ENCODE measurements at regions not wholly inside any gene's neighbourhood (a gene's known extent, or its start where the extent isn't known, plus 50 kb on each side); places are given as distances from the start of the nearest gene placed in this dataset.
"Not testable (repeated sequence)": the region's sequence is repeated elsewhere in the genome, so short reads cannot be mapped to it uniquely, and the experiment has no call there.

GRCh38 chr21:7743940-7744339, 2777.4 kb upstream of the TPTE start:
- not testable (repeated sequence) for DNase-seq (ENCODE audit: low read depth in 2 of 3, low spot score in 2 of 3)

DNA sequence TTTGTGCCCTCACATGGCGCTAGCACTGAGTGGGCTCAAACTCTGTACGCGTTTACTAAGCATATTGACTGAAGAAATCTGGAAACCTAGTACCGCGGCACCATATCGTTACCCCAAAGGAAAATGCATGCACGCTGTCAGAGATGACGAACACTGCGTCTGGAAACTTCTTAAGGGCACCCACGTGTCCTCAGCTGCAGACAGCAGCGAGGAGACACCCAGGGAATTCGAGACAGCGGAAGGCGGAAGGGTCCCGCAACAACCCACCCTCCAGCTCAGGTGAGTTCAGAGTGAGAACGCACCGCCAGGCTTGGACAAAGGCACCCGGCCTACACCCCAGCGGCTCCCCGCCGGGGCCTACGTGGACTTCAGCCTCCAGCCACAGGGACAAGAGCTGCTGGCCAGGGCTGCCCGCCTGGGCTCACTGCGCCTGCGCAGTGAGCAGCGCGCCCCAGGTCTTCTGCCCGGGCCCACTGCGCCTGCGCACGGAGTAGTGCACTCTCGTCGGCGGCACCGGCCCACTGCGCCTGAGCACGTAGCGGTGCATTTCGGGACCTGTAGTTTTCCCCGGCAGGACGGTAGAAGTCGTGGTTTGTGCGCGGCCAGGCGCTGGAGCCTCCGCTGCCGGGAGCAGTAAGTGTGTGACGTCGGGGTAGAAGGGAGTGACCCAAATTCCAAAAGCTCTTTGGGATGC, 2776.8 kb upstream of the TPTE start:
- DNase-seq (ENCODE audit: low read depth in 2 of 3, low spot score in 2 of 3): not testable (repeated sequence)

- not testable (repeated sequence) for DNase-seq (ENCODE audit: low read depth in 2 of 3, low spot score in 2 of 3)
Observed at GRCh38 chr21:7745100-7745450, 2776.3 kb upstream of the TPTE start.

DNA sequence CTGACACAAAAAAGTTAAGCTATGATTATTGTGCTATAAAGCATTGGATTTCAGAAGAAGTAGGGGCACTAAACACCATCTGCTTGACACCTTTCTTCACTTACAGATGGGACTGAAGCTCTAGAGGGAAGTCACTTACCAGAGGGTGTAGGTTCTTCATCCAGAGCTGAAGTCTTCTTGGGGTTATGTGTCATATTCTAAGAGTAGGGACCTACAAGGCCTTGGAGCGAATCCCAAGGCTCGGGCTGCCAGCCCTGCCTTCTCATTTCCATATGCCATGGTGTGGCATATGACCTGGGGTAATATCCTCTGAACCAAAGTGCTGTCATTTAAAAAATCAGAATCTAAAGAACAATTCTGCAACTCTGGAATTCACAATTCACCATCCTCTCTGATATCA, 2773.4 kb upstream of the TPTE start:
- DNase-seq (ENCODE audit: low read depth in 2 of 3, low spot score in 2 of 3): not testable (repeated sequence)

GRCh38 chr21:7752611-7753010, 2768.8 kb upstream of the TPTE start:
- not testable (repeated sequence) for DNase-seq (ENCODE audit: low read depth in 2 of 3, low spot score in 2 of 3)

DNA sequence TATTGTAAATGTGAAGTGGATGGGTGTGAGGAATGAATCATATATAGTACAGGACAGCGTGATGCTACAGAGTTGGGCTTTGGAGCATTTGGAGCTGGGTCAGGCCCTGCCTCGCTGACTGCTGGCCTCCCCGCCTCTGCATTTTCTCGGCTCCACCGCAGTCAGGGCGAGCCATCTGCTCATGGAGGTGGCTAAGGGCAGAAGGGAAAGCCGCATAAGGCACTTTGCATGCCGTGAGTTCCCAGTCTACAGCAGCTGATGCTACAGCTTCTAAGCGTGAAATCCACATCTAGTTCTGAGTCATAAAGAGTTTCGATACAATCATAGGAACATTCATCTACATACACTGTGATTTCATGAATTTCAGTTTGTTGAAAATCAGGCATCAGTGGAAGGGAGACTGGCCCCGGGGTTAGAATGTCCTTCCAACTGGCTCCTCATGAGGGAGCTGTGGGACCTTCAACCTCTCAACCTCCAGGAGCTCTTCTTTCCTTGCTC, 2768.0 kb upstream of the TPTE start:
- not testable (repeated sequence) for DNase-seq (ENCODE audit: low read depth in 2 of 3, low spot score in 2 of 3)

- not testable (repeated sequence) for DNase-seq (ENCODE audit: low read depth in 2 of 3, low spot score in 2 of 3)
Observed at GRCh38 chr21:7769985-7770384, 2751.4 kb upstream of the TPTE start.

DNA sequence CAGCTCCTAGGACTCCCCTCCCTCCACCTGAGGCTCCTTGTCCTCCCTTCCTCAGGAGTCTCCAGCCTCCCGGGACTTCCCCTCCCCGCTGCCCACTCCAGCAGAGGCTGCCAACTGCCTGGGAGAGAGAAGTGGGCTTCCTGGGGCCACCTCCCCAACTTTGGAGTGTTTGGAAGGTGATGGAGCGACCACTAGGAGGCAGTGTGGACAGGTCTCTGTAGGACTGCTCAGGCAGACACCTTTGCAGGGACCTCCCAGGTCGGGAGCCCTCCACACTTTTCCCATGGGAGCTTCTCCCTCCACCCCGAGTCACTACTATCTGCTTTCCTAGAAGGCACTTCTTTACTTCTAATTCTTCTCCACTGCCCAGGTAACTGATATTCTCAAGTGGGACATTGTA, 2747.2 kb upstream of the TPTE start:
- DNase-seq (ENCODE audit: low read depth in 2 of 3, low spot score in 2 of 3): not testable (repeated sequence)

DNA sequence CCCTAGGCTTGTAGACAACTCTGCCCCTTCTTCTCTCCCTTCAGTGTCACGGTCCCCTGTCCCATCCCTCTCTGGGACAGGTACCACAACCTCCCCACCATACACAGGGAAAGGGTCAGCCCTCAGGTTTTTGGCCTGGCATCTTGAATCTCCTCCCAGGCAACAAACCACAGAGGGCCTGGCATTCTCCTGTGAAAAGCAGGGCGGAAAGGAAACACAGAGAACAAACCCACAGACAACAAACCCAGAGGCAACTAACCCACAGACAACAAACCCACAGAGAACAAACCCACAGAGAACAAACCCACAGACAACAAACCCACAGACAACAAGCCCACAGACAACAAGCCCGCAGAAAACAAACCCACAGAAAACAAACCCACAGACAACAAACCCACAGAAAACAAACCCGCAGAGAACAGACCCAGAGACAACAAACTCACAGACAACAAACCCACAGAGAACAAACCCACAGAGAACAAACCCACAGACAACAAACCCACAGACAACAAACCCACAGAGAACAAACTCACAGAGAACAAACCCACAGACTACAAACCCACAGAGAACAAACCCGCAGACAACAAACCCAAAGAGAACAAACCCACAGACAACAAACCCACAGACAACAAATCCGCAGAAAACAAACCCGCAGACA, 2745.9 kb upstream of the TPTE start:
- DNase-seq (ENCODE audit: low read depth in 2 of 3, low spot score in 2 of 3): peak in 1 of 3 donors; percentile 10

- DNase-seq (ENCODE audit: low read depth in 2 of 3, low spot score in 2 of 3): not testable (repeated sequence)
Observed at GRCh38 chr21:7776035-7776434, 2745.3 kb upstream of the TPTE start.

- not testable (repeated sequence) for DNase-seq (ENCODE audit: low read depth in 2 of 3, low spot score in 2 of 3)
Observed at GRCh38 chr21:7776622-7777021, 2744.8 kb upstream of the TPTE start.

DNA sequence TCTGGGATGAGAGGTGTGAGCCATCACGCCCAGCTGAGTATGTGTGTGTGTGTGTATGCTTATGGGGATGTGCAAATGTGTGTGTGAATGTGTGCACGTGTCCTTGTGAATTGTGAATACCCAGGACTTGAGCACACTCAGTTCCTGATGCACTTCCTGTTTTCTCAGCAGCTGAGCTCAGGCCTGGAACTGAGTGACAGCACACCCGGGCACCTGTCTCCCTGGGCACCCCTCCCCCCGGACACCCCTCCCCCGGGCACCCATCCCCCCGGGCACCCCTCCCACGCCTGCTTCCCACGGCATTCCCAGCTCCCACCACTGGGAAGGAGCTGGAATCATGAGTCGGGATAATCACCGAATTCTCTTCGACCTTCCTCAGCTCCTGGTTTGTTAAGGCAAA, 2744.1 kb upstream of the TPTE start:
- DNase-seq (ENCODE audit: low read depth in 2 of 3, low spot score in 2 of 3): not testable (repeated sequence)

DNA sequence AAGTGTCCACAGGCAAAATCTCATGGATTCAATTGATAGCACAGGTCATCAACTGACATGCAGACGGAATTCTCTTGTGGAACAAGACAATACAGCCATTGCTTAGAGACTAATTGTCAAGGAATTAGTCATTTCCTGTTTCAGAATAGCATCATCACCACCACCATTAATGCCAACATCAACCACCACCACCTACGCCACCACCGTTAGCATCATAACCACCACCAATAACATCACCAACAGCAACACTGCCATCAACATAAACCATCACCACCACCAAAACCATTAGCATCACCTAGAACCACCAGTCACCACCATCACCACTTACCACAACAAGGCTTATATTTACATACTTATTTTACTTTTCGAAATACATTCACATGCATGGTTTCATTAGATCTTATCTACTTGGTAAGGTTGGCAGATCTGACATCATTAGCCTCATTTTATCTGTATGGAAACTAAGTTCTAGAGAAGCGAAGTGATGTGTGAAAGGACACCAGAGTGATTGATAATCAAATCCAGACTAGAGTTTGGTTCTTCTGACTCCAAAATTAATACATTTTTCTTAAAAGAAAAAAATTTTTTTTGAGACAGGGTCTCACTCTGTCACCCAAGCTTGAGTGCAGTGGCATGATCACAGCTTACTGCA, 2733.8 kb upstream of the TPTE start:
- not testable (repeated sequence) for DNase-seq (ENCODE audit: low read depth in 2 of 3, low spot score in 2 of 3)

GRCh38 chr21:7793797-7794196, 2727.6 kb upstream of the TPTE start:
- DNase-seq (ENCODE audit: low read depth in 2 of 3, low spot score in 2 of 3): not testable (repeated sequence)

DNA sequence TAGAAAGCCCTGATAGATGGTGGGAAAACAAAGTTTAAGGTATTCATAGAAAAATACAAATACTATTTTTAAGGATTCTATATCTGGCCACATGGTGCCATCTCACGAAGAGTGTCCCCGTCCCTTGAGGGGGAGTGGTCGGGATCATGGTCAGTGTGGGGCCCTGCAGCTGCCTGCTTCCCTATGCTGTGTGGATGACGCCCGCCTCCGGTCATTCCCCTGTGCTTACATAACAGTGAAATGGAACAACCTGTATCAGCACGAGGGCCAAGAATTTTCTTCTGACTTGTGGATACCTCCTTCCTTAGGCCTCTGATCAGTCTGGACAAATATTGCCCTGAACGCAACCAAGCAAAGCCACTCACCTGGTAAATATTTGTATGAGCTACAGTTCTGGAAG, 2724.1 kb upstream of the TPTE start:
- DNase-seq (ENCODE audit: low read depth in 2 of 3, low spot score in 2 of 3): not testable (repeated sequence)

DNA sequence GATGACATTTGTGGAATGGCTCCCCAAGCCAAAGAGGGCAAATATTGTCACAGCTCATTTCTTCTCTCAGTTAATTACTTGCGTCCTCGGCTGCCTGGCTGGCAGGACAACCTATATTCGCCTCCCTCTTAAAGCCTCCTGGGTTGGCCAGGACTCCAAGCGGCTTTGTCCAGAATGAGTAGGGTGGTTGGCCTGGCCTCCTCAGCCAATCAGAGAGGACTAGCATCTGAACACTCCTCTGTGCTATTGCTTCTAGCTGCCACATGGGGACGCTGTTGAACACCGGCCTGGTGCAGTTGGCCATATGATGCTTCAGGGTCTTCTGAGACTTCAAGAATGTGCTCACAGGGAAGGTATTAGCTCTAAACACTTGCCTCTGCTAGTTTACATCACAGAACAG, 2722.9 kb upstream of the TPTE start:
- not testable (repeated sequence) for DNase-seq (ENCODE audit: low read depth in 2 of 3, low spot score in 2 of 3)

DNA sequence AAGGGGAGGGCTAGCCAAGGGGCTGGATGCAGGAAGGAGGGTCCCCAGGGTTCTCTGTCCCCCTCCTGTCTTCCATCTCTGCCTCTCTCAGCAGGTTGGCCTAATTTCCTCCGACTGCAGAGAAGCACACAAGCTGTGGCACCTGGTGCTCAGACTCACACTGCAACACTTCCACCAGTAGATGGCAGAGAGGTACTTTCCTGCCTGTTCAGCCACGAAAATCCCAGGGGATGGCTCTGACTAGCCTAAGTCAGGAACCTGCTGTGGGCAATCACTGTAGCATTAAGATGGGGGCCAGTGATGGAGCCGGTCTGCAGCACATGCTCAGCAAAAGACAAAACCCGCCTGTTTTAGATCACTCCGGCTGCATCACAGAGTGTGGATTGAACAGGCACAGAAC, 2721.7 kb upstream of the TPTE start:
- DNase-seq (ENCODE audit: low read depth in 2 of 3, low spot score in 2 of 3): not testable (repeated sequence)

GRCh38 chr21:7813475-7813874, 2707.9 kb upstream of the TPTE start:
- not testable (repeated sequence) for DNase-seq (ENCODE audit: low read depth in 2 of 3, low spot score in 2 of 3)

DNA sequence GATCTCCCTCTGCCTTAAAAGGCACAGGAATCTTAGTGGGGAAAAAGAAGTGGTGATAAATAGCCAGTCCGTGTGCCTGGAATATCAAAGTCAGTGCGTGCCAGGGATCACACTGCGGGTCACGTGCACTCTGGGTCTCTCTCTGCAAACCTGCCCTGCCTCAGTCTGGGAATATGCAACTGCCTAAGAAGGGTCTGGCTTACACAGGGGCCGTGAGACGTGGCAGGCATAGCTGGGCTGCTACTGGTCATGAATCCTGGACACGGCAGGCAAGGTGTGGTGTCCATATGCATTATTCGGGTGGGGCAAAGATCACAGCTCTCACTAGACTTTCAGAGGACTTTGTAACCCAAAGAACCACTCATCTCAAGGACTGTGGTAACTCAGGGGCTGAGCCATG, 2704.4 kb upstream of the TPTE start:
- not testable (repeated sequence) for DNase-seq (ENCODE audit: low read depth in 2 of 3, low spot score in 2 of 3)

- DNase-seq (ENCODE audit: low read depth in 2 of 3, low spot score in 2 of 3): not testable (repeated sequence)
Observed at GRCh38 chr21:7819301-7819700, 2702.1 kb upstream of the TPTE start.

DNA sequence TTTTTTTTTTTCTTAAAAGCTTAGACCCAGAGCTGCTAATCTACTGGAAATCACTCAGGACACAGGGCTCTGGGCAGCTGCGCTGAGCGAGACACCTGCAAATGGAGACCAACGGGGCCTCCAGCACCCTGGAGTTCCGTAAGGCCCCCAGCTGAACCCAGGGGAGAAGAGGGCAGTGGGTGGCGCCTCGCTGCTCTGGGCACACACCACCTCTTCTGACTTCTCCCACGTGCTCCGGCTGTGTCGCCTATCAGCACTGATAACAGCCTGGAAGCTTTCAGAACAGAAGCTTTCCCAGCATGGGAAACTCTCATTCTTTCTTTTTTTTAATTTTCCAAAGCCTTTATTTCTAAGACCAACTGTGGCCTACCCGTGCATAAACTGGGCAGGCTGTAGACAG, 2695.8 kb upstream of the TPTE start:
- not testable (repeated sequence) for DNase-seq (ENCODE audit: low read depth in 2 of 3, low spot score in 2 of 3)

GRCh38 chr21:7826174-7826573, 2695.2 kb upstream of the TPTE start:
- not testable (repeated sequence) for DNase-seq (ENCODE audit: low read depth in 2 of 3, low spot score in 2 of 3)
